ENCODE measurements at regions not wholly inside any gene's neighbourhood (a gene's known extent, or its start where the extent isn't known, plus 50 kb on each side); places are given as distances from the start of the nearest gene placed in this dataset.
"Not testable (repeated sequence)": the region's sequence is repeated elsewhere in the genome, so short reads cannot be mapped to it uniquely, and the experiment has no call there.

DNA sequence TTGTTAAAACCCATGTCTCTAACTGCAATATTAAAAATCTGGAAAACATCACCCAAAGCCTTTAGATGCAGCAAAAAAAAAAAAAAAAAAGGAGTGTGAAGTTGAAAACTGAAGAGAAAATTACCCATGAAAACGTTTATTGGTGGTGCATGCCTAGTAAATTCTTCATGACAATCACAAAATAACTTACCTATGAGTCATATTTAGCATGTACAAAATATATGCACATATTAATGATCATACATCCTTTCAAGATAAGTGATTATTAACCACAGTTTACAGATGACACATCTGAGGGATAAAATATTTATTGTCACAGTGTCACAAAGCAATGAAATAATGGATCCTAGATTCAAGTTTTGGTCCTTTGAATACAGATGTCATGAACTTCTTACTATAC lies 505.2 kb upstream of the NR5A2 start:
- Mint-ChIP-seq H3K36me3 (no peaks in the 10 kb centered on the region), H3K4me3 (no peak overlapping the region), H3K27ac (no peak overlapping the region), H3K27me3 (ENCODE audit: insufficient read depth, low read depth) (peaks cover 2% of the 10 kb centered on the region), H3K9me3 (no peaks in the 10 kb centered on the region), H3K4me1 (no peaks in the 10 kb centered on the region)
- Histone ChIP-seq H3K79me2 (ENCODE audit: low read depth) (no peaks in the 10 kb centered on the region), H2AFZ (replicated peaks) (no peak overlapping the region), H3K9ac (no peak overlapping the region), H3K4me1 (no peaks in the 10 kb centered on the region), H3F3A (ENCODE audit: low read depth) (no peaks in the 10 kb centered on the region), H3K36me3 (no peaks in the 10 kb centered on the region), H3K4me2 (no peak overlapping the region), H3K9me3 (ENCODE audit: low read depth) (no peaks in the 10 kb centered on the region), H3K4me3 (no peak overlapping the region), H3K27ac (no peak overlapping the region), H3K27me3 (no peaks in the 10 kb centered on the region), H4K20me1 (ENCODE audit: low read depth) (no peaks in the 10 kb centered on the region)
- no peak for DNase-seq (ENCODE audit: low spot score)
- no peak for TF ChIP-seq EZH2 (IDR thresholded peaks at IDR 0.05)
- no peak for TF ChIP-seq EZH2phosphoT487 (IDR thresholded peaks at IDR 0.05)
- TF ChIP-seq, protein P1, sequence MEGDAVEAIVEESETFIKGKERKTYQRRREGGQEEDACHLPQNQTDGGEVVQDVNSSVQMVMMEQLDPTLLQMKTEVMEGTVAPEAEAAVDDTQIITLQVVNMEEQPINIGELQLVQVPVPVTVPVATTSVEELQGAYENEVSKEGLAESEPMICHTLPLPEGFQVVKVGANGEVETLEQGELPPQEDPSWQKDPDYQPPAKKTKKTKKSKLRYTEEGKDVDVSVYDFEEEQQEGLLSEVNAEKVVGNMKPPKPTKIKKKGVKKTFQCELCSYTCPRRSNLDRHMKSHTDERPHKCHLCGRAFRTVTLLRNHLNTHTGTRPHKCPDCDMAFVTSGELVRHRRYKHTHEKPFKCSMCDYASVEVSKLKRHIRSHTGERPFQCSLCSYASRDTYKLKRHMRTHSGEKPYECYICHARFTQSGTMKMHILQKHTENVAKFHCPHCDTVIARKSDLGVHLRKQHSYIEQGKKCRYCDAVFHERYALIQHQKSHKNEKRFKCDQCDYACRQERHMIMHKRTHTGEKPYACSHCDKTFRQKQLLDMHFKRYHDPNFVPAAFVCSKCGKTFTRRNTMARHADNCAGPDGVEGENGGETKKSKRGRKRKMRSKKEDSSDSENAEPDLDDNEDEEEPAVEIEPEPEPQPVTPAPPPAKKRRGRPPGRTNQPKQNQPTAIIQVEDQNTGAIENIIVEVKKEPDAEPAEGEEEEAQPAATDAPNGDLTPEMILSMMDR (IDR thresholded peaks at IDR 0.05), result no peak

DNA sequence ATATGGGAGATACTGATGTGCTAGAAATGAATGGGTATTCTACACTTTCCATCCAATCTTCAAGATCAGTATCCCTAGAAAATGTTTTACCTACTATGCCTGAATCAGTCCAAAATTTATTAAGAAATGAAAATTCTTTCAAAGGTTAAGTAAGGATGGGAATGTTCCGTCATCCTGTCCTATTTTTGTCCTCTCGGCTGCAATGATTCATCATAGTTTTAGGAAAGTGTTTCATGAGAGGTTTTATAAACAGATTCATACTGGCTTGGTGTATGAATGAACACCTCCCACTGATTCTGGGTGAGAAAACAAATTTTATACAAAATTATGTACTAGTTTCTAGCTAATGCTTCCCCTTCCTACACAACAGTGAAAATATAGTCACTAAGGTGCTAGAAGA lies 504.6 kb upstream of the NR5A2 start:
- no peak for TF ChIP-seq EZH2 (IDR thresholded peaks at IDR 0.05)
- TF ChIP-seq, protein P1 (IDR thresholded peaks at IDR 0.05), result no peak
- no peak for TF ChIP-seq EZH2phosphoT487 (IDR thresholded peaks at IDR 0.05)
- no peak overlapping the region for H3K4me3 Mint-ChIP-seq
- H3K36me3 Mint-ChIP-seq, result no peaks in the 10 kb centered on the region
- no peaks in the 10 kb centered on the region for H3K4me1 Mint-ChIP-seq
- Histone ChIP-seq H3F3A (ENCODE audit: low read depth) (no peaks in the 10 kb centered on the region), H3K4me2 (no peak overlapping the region), H3K27ac (no peak overlapping the region), H4K20me1 (ENCODE audit: low read depth) (no peaks in the 10 kb centered on the region), H3K79me2 (ENCODE audit: low read depth) (no peaks in the 10 kb centered on the region), H3K9me3 (ENCODE audit: low read depth) (no peaks in the 10 kb centered on the region), H3K27me3 (no peaks in the 10 kb centered on the region), H3K4me1 (no peaks in the 10 kb centered on the region), H3K9ac (no peak overlapping the region), H2AFZ (replicated peaks) (no peak overlapping the region), H3K36me3 (no peaks in the 10 kb centered on the region), H3K4me3 (no peak overlapping the region)
- H3K27ac Mint-ChIP-seq, result no peak overlapping the region
- H3K27me3 Mint-ChIP-seq (ENCODE audit: insufficient read depth, low read depth), result peaks cover 2% of the 10 kb centered on the region
- no peak for DNase-seq (ENCODE audit: low spot score)
- H3K9me3 Mint-ChIP-seq, result no peaks in the 10 kb centered on the region

DNA sequence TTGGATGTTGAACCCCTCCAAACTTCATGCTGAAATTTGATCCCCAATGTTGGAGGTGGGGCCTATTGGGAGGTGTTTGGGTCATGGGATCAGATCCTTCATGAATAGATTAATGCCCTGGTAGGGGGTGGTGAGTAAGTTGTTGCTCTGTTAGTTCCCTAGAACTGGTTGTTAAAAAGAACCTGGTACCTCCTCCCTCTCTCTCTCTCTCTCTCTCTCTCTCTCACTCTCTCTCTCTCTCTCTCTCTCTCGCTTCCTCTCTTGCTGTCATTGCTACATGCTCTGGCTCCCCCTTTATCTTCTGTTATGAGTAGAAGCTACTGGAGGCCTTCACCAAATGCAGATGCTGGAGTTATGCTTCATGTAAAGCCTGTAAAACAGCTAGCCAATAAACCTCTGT lies 498.2 kb upstream of the NR5A2 start:
- no peak overlapping the region for H3K4me3 Mint-ChIP-seq
- H3K9ac ChIP-seq, result no peak overlapping the region
- peaks cover 9% of the 10 kb centered on the region for H3K9me3 ChIP-seq (ENCODE audit: low read depth)
- no peaks in the 10 kb centered on the region for H3K36me3 ChIP-seq
- no peak overlapping the region for H3K4me3 ChIP-seq
- no peaks in the 10 kb centered on the region for H4K20me1 ChIP-seq (ENCODE audit: low read depth)
- no peaks in the 10 kb centered on the region for H3K27me3 ChIP-seq
- H3K27ac Mint-ChIP-seq, result no peak overlapping the region
- TF ChIP-seq, protein P1 (IDR thresholded peaks at IDR 0.05), result no peak
- TF ChIP-seq EZH2phosphoT487 (IDR thresholded peaks at IDR 0.05) (no peak), EZH2 (IDR thresholded peaks at IDR 0.05) (no peak)
- H3K36me3 Mint-ChIP-seq, result no peaks in the 10 kb centered on the region
- DNase-seq (ENCODE audit: low spot score), result no peak
- H3K4me2 ChIP-seq, result no peak overlapping the region
- no peaks in the 10 kb centered on the region for H3K79me2 ChIP-seq (ENCODE audit: low read depth)
- H3F3A ChIP-seq (ENCODE audit: low read depth), result no peaks in the 10 kb centered on the region
- no peak overlapping the region for H3K27ac ChIP-seq
- H2AFZ ChIP-seq (replicated peaks), result peak overlapping the region; percentile 64
- H3K9me3 Mint-ChIP-seq, result peaks cover 8% of the 10 kb centered on the region
- H3K27me3 Mint-ChIP-seq (ENCODE audit: insufficient read depth, low read depth), result peaks cover 2% of the 10 kb centered on the region
- peaks cover 4% of the 10 kb centered on the region for H3K4me1 Mint-ChIP-seq
- no peaks in the 10 kb centered on the region for H3K4me1 ChIP-seq

DNA sequence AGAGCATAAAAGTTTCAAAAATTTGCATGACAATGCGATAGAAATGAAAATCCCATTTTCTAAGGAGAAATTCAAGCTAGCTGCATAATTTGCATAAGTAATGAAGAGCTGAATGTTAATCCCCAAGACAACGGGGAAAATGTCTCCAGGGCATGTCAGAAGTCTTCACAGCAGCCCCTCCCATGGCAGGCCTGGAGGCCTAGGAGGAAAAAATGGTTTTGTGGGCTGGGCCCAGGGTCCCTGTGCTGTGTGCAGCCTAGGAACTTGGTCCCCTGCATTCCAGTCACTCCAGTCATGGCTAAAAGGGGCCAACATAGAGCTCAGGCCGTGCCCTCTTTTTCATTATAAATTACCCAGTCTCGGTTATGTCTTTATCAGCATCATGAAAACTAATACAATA lies 494.1 kb upstream of the NR5A2 start:
- H3K9me3 Mint-ChIP-seq, result peaks cover 29% of the 10 kb centered on the region
- not testable (repeated sequence) for H4K20me1 ChIP-seq (ENCODE audit: low read depth); H3K79me2 ChIP-seq (ENCODE audit: low read depth); H3K4me3 Mint-ChIP-seq; H3K27ac Mint-ChIP-seq; H3F3A ChIP-seq (ENCODE audit: low read depth); H3K27me3 ChIP-seq; H3K4me3 ChIP-seq; H3K9me3 ChIP-seq (ENCODE audit: low read depth); H3K27me3 Mint-ChIP-seq (ENCODE audit: insufficient read depth, low read depth); H2AFZ ChIP-seq (replicated peaks); H3K36me3 ChIP-seq; H3K4me1 Mint-ChIP-seq; H3K4me2 ChIP-seq; DNase-seq (ENCODE audit: low spot score); H3K9ac ChIP-seq; H3K36me3 Mint-ChIP-seq; H3K4me1 ChIP-seq; H3K27ac ChIP-seq

Measured in neural progenitor cell (in vitro differentiated cells).